ENCODE measurements at regions not wholly inside any gene's neighbourhood (a gene's known extent, or its start where the extent isn't known, plus 50 kb on each side); places are given as distances from the start of the nearest gene placed in this dataset.
A peak's percentile ranks its signal among the peaks of the same experiment; 100 is the strongest.

GRCh38 chr11:116527180-116527991, 245.4 kb downstream of the BUD13 start:
- DNase-seq: no peak

DNA sequence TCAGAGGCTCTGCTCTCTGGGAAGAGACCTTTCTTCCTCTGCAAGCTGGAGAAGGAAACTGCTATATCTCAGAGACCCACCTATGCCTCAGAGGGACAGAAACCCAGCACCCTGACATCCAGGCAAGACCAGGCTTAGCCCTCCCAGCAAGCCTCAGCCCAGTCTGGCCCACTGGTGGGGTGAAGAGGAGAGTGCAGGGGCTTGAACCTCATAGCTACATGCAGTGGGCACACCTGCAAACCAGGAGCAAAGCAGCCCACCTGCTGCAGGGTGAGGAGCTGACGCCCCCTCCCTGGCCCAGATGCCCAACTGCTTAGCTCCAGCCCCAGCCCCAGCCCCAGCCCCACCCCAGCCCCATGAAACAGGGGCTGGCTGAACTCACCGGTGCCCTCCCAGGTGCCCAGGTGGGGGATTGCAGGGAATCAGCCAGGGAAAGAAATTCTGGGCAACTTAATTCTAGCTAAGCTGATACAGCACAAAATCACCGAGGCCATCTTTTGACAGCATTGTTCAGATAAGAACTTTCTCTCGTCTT, 246.8 kb downstream of the BUD13 start:
- no peak for DNase-seq

GRCh38 chr11:116519499-116519898, 253.3 kb downstream of the BUD13 start:
- DNase-seq: no peak

DNA sequence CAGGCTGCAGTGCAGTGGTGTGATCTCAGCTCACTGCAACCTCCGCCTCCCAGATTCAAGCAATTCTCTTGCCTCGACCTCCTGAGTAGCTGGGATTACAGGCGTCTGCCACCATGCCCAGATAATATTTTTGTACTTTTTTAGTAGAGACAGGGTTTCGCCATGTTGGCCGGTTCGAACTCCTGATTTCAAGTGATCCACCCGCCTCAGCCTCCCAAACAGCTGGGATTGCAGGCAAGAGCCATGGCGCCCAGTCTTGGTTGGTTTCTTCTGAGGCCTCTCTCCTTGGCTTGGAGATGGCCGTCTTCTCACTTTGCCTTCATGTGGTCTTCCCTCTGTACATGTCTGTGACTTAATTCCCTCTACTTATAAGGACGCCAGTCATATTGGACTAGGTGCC, 254.6 kb downstream of the BUD13 start:
- DNase-seq: no peak

- no peak for DNase-seq
Measured at GRCh38 chr11:116517584-116517983, 255.2 kb downstream of the BUD13 start.

DNA sequence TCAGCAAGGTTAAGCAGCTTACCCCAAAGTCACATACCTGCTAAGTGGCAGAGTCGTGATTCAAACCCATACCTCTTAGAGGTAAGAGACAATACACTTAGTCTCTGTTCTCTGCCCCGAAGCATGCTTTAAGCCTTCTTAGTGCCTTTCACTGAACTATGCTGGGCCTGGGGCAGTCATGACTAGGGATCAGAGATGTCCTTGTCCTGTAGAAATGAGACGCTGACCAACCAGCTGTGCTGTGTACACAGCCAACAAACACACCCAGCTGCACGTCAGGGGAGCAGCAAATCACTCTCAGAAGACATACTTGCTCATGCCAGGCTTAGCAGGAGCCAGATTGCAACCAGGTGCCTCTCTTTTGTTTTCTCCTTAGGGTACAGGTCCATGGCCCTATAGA, 255.7 kb downstream of the BUD13 start:
- DNase-seq: no peak

DNA sequence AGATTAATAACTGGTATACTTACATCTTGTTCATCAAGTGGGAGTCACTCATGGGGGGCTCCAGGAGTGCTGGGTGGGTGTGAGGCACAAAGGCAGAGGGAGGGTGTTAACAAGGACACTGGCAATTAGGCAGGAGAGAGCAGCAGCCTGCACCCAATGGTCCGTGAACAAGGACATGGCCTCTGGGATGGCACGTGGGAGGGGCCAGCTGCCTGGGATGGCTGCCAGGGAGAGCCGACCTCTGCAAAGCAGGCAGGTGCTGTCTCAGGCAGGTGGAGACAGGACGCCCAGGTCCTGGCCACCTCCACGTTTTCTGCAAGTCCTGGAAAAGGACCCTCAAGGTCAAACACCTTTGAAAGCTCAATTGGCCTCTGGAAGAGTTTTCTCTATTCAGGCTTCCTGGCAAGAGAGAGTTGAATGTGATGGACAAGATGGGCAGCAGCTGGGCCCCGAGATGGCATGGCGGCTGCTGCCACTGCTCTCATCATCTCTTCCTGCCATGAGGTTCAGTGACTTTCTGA, 257.1 kb downstream of the BUD13 start:
- no peak for DNase-seq

GRCh38 chr11:116513894-116514293, 258.9 kb downstream of the BUD13 start:
- peak; percentile 15 for DNase-seq

DNA sequence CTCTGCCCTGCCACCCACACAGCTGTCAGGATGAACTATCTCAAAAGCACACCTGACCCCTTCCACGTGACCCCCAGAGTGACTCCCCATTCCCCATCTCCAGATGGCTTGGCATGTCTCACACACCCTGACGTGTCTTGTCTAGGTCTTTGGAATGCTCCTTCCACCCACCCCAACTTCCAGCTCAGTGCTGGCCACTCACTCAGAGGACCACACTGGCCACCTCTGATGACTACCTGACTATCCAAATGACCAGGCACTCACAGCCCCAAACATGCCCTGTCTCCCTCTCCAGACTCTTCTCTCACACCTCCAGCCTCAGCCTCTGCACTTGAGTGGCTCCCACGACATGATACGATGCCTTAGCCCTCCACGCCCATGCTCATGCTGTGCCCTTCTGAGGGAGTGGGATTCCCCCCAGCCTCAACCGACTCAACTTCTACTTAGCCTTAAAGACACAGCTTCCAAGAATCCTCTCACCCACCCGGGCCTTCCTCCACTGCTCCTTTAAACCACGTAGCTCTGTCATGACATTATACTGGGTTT, 259.4 kb downstream of the BUD13 start:
- DNase-seq: no peak

DNA sequence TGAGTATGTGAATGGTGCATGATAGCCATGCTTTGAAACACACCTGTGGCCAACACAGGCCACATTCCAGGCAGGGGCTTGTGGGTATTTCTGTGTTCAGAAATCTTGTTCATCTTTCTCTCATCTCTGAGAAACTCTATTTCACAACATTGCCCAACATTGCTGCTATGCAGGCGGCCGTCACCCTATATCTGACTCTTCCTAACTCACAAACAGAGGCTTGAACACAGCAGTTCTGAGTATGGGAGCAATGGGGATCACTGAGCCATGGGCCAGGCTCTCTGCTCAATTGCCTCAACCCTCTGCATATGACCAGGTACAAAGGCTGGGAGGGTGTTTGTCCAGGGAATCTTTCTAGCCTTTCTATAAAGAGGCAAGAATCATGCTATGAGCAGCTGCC, 259.9 kb downstream of the BUD13 start:
- DNase-seq: no peak

DNA sequence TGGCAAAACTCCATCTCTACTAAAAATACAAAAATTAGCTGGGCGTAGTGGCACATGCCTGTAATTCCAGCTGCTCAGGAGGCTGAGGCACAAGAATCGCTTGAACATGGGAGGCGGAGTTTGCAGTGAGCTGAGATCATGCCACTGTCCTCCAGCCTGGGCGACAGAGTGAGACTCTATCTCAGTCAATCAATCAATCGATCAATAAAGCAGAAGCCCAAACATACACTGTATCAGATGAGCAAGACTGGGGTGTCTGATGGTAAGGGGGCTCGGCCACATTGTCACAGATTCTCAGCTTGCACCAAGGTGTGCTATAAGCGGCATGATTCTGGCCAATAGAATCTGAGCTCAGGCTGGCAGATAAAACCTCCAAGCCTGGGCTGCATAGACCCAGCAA, 261.1 kb downstream of the BUD13 start:
- no peak for DNase-seq

DNA sequence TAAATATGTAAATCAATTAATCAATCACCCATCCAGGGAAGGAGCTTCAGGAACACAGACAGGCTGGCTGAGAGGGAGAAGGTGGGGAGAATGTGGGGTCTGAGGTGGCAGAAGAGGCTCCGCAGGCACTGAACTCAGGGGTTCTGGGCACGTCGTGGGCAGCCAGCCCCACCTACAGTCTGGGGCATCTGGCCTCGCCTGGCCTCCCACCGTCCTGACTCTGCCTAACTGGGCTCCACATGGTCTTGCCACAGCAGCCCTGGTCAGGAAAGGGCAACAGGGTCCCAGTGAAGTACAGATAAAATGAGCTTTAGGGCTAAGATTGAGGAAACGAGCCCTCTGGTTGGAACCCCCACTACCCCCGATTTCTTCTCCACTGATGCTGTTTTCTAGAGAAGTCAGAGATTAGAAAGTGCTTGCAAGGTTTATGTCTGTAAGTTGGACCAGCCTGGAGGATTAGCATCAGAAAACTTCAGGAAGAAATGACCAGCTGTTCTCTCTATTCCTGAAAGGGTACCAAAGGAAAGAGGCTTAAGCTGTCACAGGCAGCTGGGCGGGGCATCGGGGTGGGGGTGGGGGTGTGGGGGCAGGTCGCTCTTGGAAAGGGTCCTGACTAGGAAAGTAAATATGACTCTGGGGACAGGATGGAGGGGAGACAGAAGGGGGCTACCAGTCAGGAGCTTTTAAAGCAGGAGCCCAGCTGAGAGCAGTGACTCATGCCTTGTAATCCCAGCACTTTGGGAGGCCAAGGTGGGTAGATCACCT, 261.7 kb downstream of the BUD13 start:
- DNase-seq: no peak

DNA sequence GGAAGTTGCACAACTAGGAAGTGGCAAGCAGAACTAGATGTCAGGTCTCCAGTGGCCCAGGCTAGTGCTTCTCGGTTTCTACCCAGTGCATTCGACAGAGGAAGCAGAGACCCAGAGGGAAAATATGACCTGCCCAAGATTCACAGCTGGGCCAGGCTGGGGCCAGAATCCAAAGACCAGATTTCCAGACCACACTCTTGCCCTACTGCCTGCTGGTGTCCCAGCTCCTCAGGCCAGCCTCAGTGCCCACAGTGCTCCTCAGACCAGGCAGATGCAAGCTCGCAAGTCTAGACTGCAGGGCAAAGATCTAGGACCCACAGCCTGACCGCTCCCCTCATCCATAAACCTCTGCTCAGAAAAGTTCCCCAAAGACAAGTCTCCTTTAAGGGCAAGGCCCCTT, 262.6 kb downstream of the BUD13 start:
- no peak for DNase-seq

GRCh38 chr11:116509551-116509950, 263.2 kb downstream of the BUD13 start:
- no peak for DNase-seq

DNA sequence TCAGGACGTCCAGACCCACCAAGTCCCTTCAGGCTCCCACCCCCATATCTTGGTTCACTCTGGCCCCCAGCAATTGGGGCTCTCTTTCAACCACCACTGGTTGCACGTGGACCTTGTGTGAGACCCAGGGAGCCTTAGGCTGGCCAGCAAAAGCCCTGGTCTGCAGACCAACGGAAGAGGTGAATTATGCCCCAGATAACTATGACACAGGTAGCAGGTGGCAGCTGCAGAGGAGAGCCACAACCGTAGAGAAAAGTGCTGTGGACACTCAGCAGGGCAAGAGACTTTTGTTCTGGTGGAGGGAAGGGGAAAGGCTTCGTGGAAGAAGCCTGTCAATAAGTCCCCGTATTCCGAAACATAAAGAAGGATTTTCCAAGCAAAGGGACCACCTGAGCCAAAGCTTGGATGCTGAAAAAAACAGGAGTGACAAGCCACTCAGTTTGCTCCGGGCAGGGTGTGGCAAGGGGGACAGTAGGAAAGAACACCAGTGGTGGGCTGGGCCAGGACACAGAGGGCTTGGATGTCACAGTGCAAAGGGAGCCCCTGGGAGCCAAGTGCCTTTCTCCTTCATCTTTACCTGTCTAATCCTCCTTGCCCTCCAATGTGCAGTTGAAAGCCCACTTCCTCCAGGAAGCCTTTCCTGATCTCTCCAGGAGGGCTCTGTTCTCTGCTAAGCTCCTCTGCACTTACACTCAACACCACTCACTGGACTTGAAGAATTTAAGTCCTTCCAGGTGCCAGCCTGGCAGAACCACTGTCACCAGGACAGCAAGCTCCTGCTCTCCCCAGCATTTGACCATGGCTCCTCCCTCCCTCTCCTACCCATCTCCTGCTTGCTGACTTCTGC, 264.7 kb downstream of the BUD13 start:
- DNase-seq: no peak

DNA sequence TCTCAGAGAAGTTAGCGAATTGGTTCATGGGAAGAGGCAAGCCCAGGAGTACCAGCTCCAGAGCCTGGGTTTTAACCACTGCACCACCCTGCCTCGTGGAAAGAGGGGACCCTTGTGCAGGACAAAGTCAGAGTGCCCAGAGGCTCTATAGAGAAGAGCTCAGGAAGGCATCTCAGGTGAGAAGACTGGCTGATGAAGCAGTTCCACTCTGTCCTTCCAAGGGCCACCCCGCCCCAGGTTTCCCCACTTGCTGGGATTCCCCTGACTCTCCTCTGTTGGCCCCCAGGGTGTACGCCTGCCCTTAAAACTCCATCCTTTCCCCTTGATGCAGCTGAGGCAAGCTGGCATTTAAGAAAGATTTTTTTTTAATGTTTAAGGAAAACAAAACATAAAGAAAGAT, 265.8 kb downstream of the BUD13 start:
- no peak for DNase-seq

- DNase-seq: no peak
Measured at GRCh38 chr11:116506263-116506825, 266.4 kb downstream of the BUD13 start.

DNA sequence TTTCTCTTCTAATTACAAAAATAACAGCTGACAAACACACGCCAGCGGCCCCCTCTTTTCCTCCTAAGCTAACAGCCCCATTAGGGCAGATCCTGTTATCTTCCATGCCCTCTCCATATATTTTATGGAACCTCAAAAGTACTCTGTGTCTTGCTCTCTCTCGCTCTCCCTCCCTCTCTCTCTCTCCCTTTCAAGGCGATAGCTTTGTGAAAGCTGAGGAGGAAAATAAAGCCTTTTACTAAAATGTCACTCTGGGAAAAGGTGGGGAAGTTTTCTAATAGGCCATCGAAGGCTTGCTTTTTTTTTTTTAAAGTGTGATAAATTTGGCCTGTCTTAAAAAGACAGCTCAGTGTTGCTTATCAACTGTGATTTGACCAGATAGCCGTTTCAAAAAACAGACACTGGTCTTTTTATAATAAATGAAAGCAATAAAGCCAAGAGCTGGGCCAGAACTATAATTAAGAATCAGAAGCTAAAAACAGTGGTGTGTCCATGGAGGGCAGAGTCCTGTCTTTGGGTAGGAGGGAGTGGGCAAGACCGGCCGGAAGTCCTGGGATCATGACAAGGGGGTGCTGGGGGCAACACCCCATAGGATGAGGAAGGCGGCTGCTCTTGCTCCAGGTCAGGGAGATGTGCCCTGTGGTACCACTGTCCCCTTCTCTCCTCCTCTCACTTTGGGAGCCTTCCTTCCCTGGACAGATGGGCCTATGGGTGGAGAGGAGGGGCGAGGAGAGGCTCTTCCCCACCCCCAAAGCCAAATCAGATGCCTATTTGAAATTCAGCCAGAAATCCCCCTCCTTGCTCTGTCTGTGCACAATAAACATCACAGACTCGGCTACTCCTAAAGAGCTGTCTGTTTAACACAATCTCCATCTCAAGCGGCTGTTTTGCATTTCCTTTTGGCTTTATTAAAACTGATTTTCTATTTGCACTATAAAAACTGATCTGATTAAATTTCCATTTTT, 267.2 kb downstream of the BUD13 start:
- no peak for DNase-seq

GRCh38 chr11:116504541-116505297, 268.1 kb downstream of the BUD13 start:
- no peak for DNase-seq

Data from NK-92 treated with Interleukin-12 subunit alpha and Interleukin-12 subunit beta, amount 100 ng/mL, for 24 hours (cell line).